Natural killer cell (primary cell): ENCODE measurements at regions not wholly inside any gene's neighbourhood (a gene's known extent, or its start where the extent isn't known, plus 50 kb on each side); places are given as distances from the start of the nearest gene placed in this dataset.

Source experiments
- ATAC-seq, 3 donors: fragments of 150-1000 bp in 2 of 3; fragments of 200-7000 bp in 1 of 3; cut with Tn5 transposase; 1 replicate in 1 of 3; 2 replicates in 2 of 3; pipeline ENCODE4 v1.10.0; 2021; ENCODE audit warnings: mild to moderate bottlenecking in 2 of 3, moderate library complexity in 2 of 3
- DNase-seq, 2 donors: peaks; one replicate each; pipeline versions ENCODE4 v3.0.0 to v3.0.0-alpha.2; 2013 to 2021; ENCODE audit warnings: mixed read lengths in 1 of 2
- H3K27ac ChIP-seq: one replicate; pipeline ENCODE4 v1.5.1; 2013; ENCODE audit warnings: mild to moderate bottlenecking, low read length
- H3K27me3 ChIP-seq: one replicate; pipeline ENCODE4 v1.6.1; 2013; ENCODE audit warnings: low read length; ENCODE audit not compliant: control insufficient read depth, insufficient read depth
- H3K36me3 ChIP-seq: one replicate; pipeline ENCODE4 v1.6.1; 2013; ENCODE audit warnings: low read length; ENCODE audit not compliant: control insufficient read depth, insufficient read depth
- H3K4me1 ChIP-seq: one replicate; pipeline ENCODE4 v1.6.1; 2013; ENCODE audit warnings: low read length; ENCODE audit not compliant: control insufficient read depth, insufficient read depth
- H3K4me3 ChIP-seq: one replicate; pipeline ENCODE4 v1.5.1; 2013; ENCODE audit warnings: low read length
- H3K9me3 ChIP-seq: one replicate; pipeline ENCODE4 v1.6.1; 2013; ENCODE audit warnings: low read length; ENCODE audit not compliant: control insufficient read depth, insufficient read depth
- H3K27ac Mint-ChIP-seq, 2 donors: one replicate each; pipeline ENCODE4 v1.8.0; 2022; ENCODE audit warnings: mild to moderate bottlenecking in 2 of 2, mixed read lengths in 2 of 2, moderate library complexity in 1 of 2
- H3K27me3 Mint-ChIP-seq, 2 donors: one replicate each; pipeline ENCODE4 v1.8.0; 2022; ENCODE audit warnings: low read depth in 2 of 2, mixed read lengths in 2 of 2
- H3K36me3 Mint-ChIP-seq: one replicate; pipeline ENCODE4 v1.8.0; 2022; ENCODE audit warnings: mixed read lengths
- H3K4me1 Mint-ChIP-seq, 2 donors: one replicate each; pipeline ENCODE4 v1.8.0; 2022; ENCODE audit warnings: mixed read lengths in 2 of 2
- H3K4me3 Mint-ChIP-seq: one replicate; pipeline ENCODE4 v1.8.0; 2022; ENCODE audit warnings: mild to moderate bottlenecking, moderate library complexity, mixed read lengths
- H3K9me3 Mint-ChIP-seq, 2 donors: one replicate each; pipeline ENCODE4 v1.8.0; 2022; ENCODE audit warnings: mixed read lengths in 2 of 2
- CTCF ChIP-seq: fragments of 200-600 bp; IDR thresholded peaks from one replicate; pipeline ENCODE4 v1.8.0; 2022; ENCODE audit warnings: antibody characterized with exemption
- WGBS: methylation state at CpG from one replicate; pipeline ENCODE4 v1.1.7; 2013; ENCODE audit warnings: missing lambda C conversion rate; ENCODE audit not compliant: insufficient coverage; 5-methylcytosine and 5-hydroxymethylcytosine counted together
- intact Hi-C: fragments of 100-400 bp; cut with micrococcal nuclease; formaldehyde crosslinking; loops from one replicate; pipeline ENCODE4 v1.14.2; 2022

- DNase-seq = no peak
- 100% methylated on average over 1 of the region's 1 CpG for WGBS
- H3K4me1 Mint-ChIP-seq = no peaks in the 10 kb centered on the region
- Histone ChIP-seq H3K27me3 (no peaks in the 10 kb centered on the region), H3K4me1 (no peaks in the 10 kb centered on the region), H3K36me3 (no peaks in the 10 kb centered on the region), H3K27ac (no peak overlapping the region), H3K9me3 (no peaks in the 10 kb centered on the region), H3K4me3 (no peak overlapping the region)
- H3K9me3 Mint-ChIP-seq = no peaks in the 10 kb centered on the region
- intact Hi-C loops = no loop called here
- TF ChIP-seq CTCF = no peak
- no peaks in the 10 kb centered on the region for H3K36me3 Mint-ChIP-seq
- H3K27ac Mint-ChIP-seq = no peak overlapping the region
- peaks cover 8 to 17% of the 10 kb centered on the region in 2 donors for H3K27me3 Mint-ChIP-seq
- ATAC-seq = no peak
- H3K4me3 Mint-ChIP-seq = no peak overlapping the region
These were observed 187.8 kb upstream of the HMGA2 start for GRCh38 chr12:65636436-65636835.

GRCh38 chr12:65637150-65637549, 187.1 kb upstream of the HMGA2 start:
- WGBS = no CpG with 5 or more reads among the region's 2 CpGs

GRCh38 chr12:65637774-65638173, 186.5 kb upstream of the HMGA2 start:
- H3K4me3 ChIP-seq = no peak overlapping the region
- no peak for TF ChIP-seq CTCF
- DNase-seq (no peak), ATAC-seq (no peak)
- no peak overlapping the region for H3K27ac ChIP-seq
- no peaks in the 10 kb centered on the region for H3K4me1 ChIP-seq
- no peaks in the 10 kb centered on the region for H3K27me3 ChIP-seq
- Mint-ChIP-seq H3K36me3 (no peaks in the 10 kb centered on the region), H3K27ac (no peak overlapping the region), H3K4me1 (no peaks in the 10 kb centered on the region), H3K9me3 (no peaks in the 10 kb centered on the region), H3K27me3 (peaks cover 12 to 22% of the 10 kb centered on the region in 2 donors), H3K4me3 (no peak overlapping the region)
- WGBS = 89% methylated on average over 3 of the region's 5 CpGs
- intact Hi-C loops = no loop called here
- no peaks in the 10 kb centered on the region for H3K36me3 ChIP-seq
- no peaks in the 10 kb centered on the region for H3K9me3 ChIP-seq

More at GRCh38 chr12:65637150-65637549, 187.1 kb upstream of the HMGA2 start:
- H3K4me1 ChIP-seq = no peaks in the 10 kb centered on the region
- H3K27ac Mint-ChIP-seq = no peak overlapping the region
- no peaks in the 10 kb centered on the region for H3K9me3 Mint-ChIP-seq
- ATAC-seq = no peak
- H3K9me3 ChIP-seq = no peaks in the 10 kb centered on the region
- no peak overlapping the region for H3K4me3 Mint-ChIP-seq
- H3K27me3 ChIP-seq = no peaks in the 10 kb centered on the region
- H3K36me3 Mint-ChIP-seq = no peaks in the 10 kb centered on the region
- peaks cover 12 to 22% of the 10 kb centered on the region in 2 donors for H3K27me3 Mint-ChIP-seq
- H3K4me3 ChIP-seq = no peak overlapping the region
- H3K4me1 Mint-ChIP-seq = no peaks in the 10 kb centered on the region
- no peak overlapping the region for H3K27ac ChIP-seq
- TF ChIP-seq CTCF = no peak
- intact Hi-C loops = no loop called here
- DNase-seq = no peak
- no peaks in the 10 kb centered on the region for H3K36me3 ChIP-seq

GRCh38 chr12:65638324-65638723, 186.0 kb upstream of the HMGA2 start:
- no peak overlapping the region for H3K27ac Mint-ChIP-seq
- DNase-seq (no peak), ATAC-seq (no peak)
- intact Hi-C loops = no loop called here
- no peak overlapping the region for H3K27ac ChIP-seq
- H3K4me1 ChIP-seq = no peaks in the 10 kb centered on the region
- no peak for TF ChIP-seq CTCF
- no peaks in the 10 kb centered on the region for H3K9me3 Mint-ChIP-seq
- peaks cover 12 to 22% of the 10 kb centered on the region in 2 donors for H3K27me3 Mint-ChIP-seq
- no peak overlapping the region for H3K4me3 Mint-ChIP-seq
- H3K27me3 ChIP-seq = no peaks in the 10 kb centered on the region
- no peak overlapping the region for H3K4me3 ChIP-seq
- no peaks in the 10 kb centered on the region for H3K36me3 Mint-ChIP-seq
- H3K9me3 ChIP-seq = no peaks in the 10 kb centered on the region
- no peaks in the 10 kb centered on the region for H3K36me3 ChIP-seq
- no peaks in the 10 kb centered on the region for H3K4me1 Mint-ChIP-seq
